ENCODE measurements at regions not wholly inside any gene's neighbourhood (a gene's known extent, or its start where the extent isn't known, plus 50 kb on each side); places are given as distances from the start of the nearest gene placed in this dataset.
"Not testable (repeated sequence)": the region's sequence is repeated elsewhere in the genome, so short reads cannot be mapped to it uniquely, and the experiment has no call there.

DNA sequence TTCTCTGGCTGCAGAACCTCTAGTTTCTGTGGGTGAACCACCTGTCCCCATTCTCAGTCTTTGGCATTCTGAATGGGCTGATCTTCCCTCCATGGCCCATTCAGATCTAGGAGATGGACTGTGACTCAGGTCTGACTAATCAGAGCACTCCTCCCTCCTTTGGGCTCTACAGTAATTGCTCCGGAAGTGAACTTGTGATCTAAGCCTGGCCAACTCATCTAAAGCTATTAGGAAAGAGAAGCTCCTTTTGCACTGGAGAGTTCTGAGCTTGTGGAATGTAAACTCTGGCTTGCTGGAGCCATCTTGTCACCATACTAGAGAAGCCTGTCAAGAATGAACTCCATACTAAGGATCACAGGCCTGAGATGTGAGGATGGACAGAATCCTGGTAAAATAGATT lies 168.2 kb downstream of the SUDS3 start:
- TF ChIP-seq, protein P1, sequence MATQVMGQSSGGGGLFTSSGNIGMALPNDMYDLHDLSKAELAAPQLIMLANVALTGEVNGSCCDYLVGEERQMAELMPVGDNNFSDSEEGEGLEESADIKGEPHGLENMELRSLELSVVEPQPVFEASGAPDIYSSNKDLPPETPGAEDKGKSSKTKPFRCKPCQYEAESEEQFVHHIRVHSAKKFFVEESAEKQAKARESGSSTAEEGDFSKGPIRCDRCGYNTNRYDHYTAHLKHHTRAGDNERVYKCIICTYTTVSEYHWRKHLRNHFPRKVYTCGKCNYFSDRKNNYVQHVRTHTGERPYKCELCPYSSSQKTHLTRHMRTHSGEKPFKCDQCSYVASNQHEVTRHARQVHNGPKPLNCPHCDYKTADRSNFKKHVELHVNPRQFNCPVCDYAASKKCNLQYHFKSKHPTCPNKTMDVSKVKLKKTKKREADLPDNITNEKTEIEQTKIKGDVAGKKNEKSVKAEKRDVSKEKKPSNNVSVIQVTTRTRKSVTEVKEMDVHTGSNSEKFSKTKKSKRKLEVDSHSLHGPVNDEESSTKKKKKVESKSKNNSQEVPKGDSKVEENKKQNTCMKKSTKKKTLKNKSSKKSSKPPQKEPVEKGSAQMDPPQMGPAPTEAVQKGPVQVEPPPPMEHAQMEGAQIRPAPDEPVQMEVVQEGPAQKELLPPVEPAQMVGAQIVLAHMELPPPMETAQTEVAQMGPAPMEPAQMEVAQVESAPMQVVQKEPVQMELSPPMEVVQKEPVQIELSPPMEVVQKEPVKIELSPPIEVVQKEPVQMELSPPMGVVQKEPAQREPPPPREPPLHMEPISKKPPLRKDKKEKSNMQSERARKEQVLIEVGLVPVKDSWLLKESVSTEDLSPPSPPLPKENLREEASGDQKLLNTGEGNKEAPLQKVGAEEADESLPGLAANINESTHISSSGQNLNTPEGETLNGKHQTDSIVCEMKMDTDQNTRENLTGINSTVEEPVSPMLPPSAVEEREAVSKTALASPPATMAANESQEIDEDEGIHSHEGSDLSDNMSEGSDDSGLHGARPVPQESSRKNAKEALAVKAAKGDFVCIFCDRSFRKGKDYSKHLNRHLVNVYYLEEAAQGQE (IDR thresholded peaks at IDR 0.05; ENCODE audit: borderline replicate concordance): no peak
- H3K27me3 ChIP-seq (ENCODE audit: insufficient read depth, low read depth, low read length): no peaks in the 10 kb centered on the region
- no peak overlapping the region for H3K4me3 ChIP-seq (ENCODE audit: low read length)
- H3K36me3 ChIP-seq (ENCODE audit: insufficient read depth, low read length): no peaks in the 10 kb centered on the region
- H2AFZ ChIP-seq (ENCODE audit: low read depth, low read length): no peak overlapping the region
- no peaks in the 10 kb centered on the region for H3F3A ChIP-seq (ENCODE audit: insufficient read depth, low read length, poor library complexity, severe bottlenecking)
- no peaks in the 10 kb centered on the region for H4K20me1 ChIP-seq (ENCODE audit: insufficient read depth)
- no peak overlapping the region for H3K27ac ChIP-seq (ENCODE audit: low read length)
- no peaks in the 10 kb centered on the region for H3K79me2 ChIP-seq (replicated peaks; ENCODE audit: insufficient read depth, low read length)
- H3K4me2 ChIP-seq (ENCODE audit: low read length): no peak overlapping the region
- H3K9me3 ChIP-seq (ENCODE audit: low read length): no peaks in the 10 kb centered on the region
- H3K9ac ChIP-seq (ENCODE audit: low read length): no peak overlapping the region
- H3K9me2 ChIP-seq (ENCODE audit: insufficient read depth, low read length): no peaks in the 10 kb centered on the region

DNA sequence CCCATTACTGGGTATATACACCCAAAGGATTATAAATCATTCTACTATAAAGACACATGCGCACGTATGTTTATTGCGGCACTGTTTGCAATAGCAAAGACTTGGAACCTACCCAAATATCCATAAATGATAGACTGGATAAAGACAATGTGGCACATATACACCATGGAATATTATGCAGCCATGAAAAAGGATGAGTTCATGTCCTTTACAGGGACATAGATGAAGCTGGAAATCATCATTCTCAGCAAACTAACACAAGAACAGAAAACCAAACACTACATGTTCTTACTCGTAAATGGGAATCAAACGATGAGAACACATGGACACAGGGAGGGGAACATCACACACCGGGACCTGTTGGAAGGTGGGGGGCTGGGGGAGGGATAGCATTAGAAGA lies 171.3 kb downstream of the SUDS3 start:
- not testable (repeated sequence) for H3K9me3 ChIP-seq (ENCODE audit: low read length); H2AFZ ChIP-seq (ENCODE audit: low read depth, low read length); H3K9ac ChIP-seq (ENCODE audit: low read length); H3K4me3 ChIP-seq (ENCODE audit: low read length); H3F3A ChIP-seq (ENCODE audit: insufficient read depth, low read length, poor library complexity, severe bottlenecking); H3K9me2 ChIP-seq (ENCODE audit: insufficient read depth, low read length); H3K27me3 ChIP-seq (ENCODE audit: insufficient read depth, low read depth, low read length); H3K36me3 ChIP-seq (ENCODE audit: insufficient read depth, low read length); H3K79me2 ChIP-seq (replicated peaks; ENCODE audit: insufficient read depth, low read length); H3K27ac ChIP-seq (ENCODE audit: low read length); H3K4me2 ChIP-seq (ENCODE audit: low read length); H4K20me1 ChIP-seq (ENCODE audit: insufficient read depth)

DNA sequence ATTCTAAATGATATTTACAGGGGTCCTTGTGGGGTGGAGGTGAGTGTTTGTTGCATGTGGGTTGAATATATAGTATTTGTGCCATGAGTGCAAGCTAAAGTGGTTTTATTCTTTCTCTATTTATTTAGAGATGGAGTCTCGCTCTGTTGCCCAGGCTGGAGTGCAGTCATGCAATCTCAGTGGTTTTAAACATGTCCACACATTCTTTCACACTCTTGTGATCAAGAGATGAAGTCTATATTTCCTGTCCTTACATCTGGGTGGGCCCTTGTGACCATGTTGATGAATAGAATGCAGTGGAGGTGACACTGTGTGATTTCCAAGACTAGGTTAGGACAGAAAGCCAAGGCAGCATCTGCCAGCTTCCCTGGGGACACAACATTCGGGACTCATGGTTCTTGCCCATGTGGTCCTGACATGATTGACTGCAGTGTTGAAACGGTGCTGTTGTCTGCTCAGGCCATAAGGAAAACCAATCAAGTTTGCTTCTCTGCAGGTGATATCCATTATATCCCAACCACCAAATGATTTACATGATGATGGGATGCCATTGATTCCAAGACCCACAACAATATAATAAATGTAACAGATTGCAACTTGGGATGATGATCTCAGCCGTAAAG lies 172.6 kb downstream of the SUDS3 start:
- Histone ChIP-seq H3K27me3 (ENCODE audit: insufficient read depth, low read depth, low read length) (no peaks in the 10 kb centered on the region), H2AFZ (ENCODE audit: low read depth, low read length) (no peak overlapping the region)

More for the DNA sequence above, 172.6 kb downstream of the SUDS3 start:
- H3K79me2 ChIP-seq (replicated peaks; ENCODE audit: insufficient read depth, low read length): no peaks in the 10 kb centered on the region
- TF ChIP-seq TAF1 (IDR thresholded peaks at IDR 0.05; ENCODE audit: low read depth) (no peak), RAD21 (conservative IDR thresholded peaks at IDR 0.05) (no peak), MXI1 (conservative IDR thresholded peaks at IDR 0.05; ENCODE audit: poor library complexity, severe bottlenecking) (no peak), EZH2 (IDR thresholded peaks at IDR 0.05; ENCODE audit: borderline replicate concordance, insufficient read depth, low read length, poor library complexity, severe bottlenecking) (no peak), POLR2AphosphoS5 (IDR thresholded peaks at IDR 0.05) (no peak)
- TF ChIP-seq, protein P1 (IDR thresholded peaks at IDR 0.05; ENCODE audit: borderline replicate concordance): no peak
- TF ChIP-seq, protein P2, sequence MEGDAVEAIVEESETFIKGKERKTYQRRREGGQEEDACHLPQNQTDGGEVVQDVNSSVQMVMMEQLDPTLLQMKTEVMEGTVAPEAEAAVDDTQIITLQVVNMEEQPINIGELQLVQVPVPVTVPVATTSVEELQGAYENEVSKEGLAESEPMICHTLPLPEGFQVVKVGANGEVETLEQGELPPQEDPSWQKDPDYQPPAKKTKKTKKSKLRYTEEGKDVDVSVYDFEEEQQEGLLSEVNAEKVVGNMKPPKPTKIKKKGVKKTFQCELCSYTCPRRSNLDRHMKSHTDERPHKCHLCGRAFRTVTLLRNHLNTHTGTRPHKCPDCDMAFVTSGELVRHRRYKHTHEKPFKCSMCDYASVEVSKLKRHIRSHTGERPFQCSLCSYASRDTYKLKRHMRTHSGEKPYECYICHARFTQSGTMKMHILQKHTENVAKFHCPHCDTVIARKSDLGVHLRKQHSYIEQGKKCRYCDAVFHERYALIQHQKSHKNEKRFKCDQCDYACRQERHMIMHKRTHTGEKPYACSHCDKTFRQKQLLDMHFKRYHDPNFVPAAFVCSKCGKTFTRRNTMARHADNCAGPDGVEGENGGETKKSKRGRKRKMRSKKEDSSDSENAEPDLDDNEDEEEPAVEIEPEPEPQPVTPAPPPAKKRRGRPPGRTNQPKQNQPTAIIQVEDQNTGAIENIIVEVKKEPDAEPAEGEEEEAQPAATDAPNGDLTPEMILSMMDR (IDR thresholded peaks at IDR 0.05; ENCODE audit: poor library complexity, severe bottlenecking): no peak
- no peaks in the 10 kb centered on the region for H3K9me3 ChIP-seq (ENCODE audit: low read length)
- H3K9ac ChIP-seq (ENCODE audit: low read length): no peak overlapping the region
- H4K20me1 ChIP-seq (ENCODE audit: insufficient read depth): no peaks in the 10 kb centered on the region
- H3F3A ChIP-seq (ENCODE audit: insufficient read depth, low read length, poor library complexity, severe bottlenecking): no peaks in the 10 kb centered on the region
- H3K27ac ChIP-seq (ENCODE audit: low read length): no peak overlapping the region
- no peaks in the 10 kb centered on the region for H3K36me3 ChIP-seq (ENCODE audit: insufficient read depth, low read length)
- no peak overlapping the region for H3K4me2 ChIP-seq (ENCODE audit: low read length)
- no peaks in the 10 kb centered on the region for H3K9me2 ChIP-seq (ENCODE audit: insufficient read depth, low read length)
- no peak overlapping the region for H3K4me3 ChIP-seq (ENCODE audit: low read length)
